CD4-positive, CD25-positive, alpha-beta regulatory T cell (primary cell): ENCODE measurements at regions not wholly inside any gene's neighbourhood (a gene's known extent, or its start where the extent isn't known, plus 50 kb on each side); places are given as distances from the start of the nearest gene placed in this dataset.
A peak's percentile ranks its signal among the peaks of the same experiment; 100 is the strongest.
"Not testable (repeated sequence)": the region's sequence is repeated elsewhere in the genome, so short reads cannot be mapped to it uniquely, and the experiment has no call there.

Experiments used
- ATAC-seq, 2 donors: fragments of 150-1000 bp; cut with Tn5 transposase; one replicate each; pipeline ENCODE4 v1.10.0; 2021; ENCODE audit warnings: low read depth in 2 of 2, moderate number of reproducible peaks in 2 of 2, moderate library complexity in 1 of 2
- DNase-seq, 3 donors: peaks; one replicate each; pipeline versions ENCODE4 v3.0.0 to v3.0.0-alpha.2; 2012 to 2022; ENCODE audit warnings: mixed read lengths in 1 of 3
- H3K27ac ChIP-seq: one replicate; pipeline ENCODE4 v1.7.0; 2013; ENCODE audit warnings: mild to moderate bottlenecking, low read length; ENCODE audit not compliant: insufficient read depth, poor library complexity, severe bottlenecking
- H3K27me3 ChIP-seq: one replicate; pipeline ENCODE4 v1.7.0; 2013; ENCODE audit warnings: low read length; ENCODE audit not compliant: control insufficient read depth, insufficient read depth
- H3K36me3 ChIP-seq: one replicate; pipeline ENCODE4 v1.7.0; 2013; ENCODE audit warnings: mild to moderate bottlenecking, low read length, moderate library complexity; ENCODE audit not compliant: control insufficient read depth, insufficient read depth
- H3K4me1 ChIP-seq: 2 replicates; pipeline ENCODE4 v1.7.0; 2013; ENCODE audit warnings: mild to moderate bottlenecking, low read length; ENCODE audit not compliant: insufficient read depth, control insufficient read depth, poor library complexity, severe bottlenecking
- H3K4me3 ChIP-seq: one replicate; pipeline ENCODE4 v1.7.0; 2013; ENCODE audit warnings: low read depth, mild to moderate bottlenecking, low read length, moderate library complexity
- H3K9me3 ChIP-seq, 2 experiments: 1 replicate in 1 of 2; 2 replicates in 1 of 2; pipeline ENCODE4 v1.7.0; 2013; ENCODE audit warnings: low read length in 2 of 2, mild to moderate bottlenecking in 1 of 2, moderate library complexity in 1 of 2; ENCODE audit not compliant: control insufficient read depth in 2 of 2
- H3K27ac Mint-ChIP-seq, 3 donors: one replicate each; pipeline ENCODE4 v1.8.0; 2020 to 2022; ENCODE audit warnings: mild to moderate bottlenecking in 3 of 3, mixed read lengths in 3 of 3, moderate library complexity in 2 of 3
- H3K27me3 Mint-ChIP-seq: one replicate; pipeline ENCODE4 v1.8.0; 2022; ENCODE audit warnings: mild to moderate bottlenecking, mixed read lengths
- H3K36me3 Mint-ChIP-seq: one replicate; pipeline ENCODE4 v1.8.0; 2020; ENCODE audit warnings: mixed read lengths
- H3K4me1 Mint-ChIP-seq, 4 donors: one replicate each; pipeline ENCODE4 v1.8.0; 2020 to 2022; ENCODE audit warnings: mixed read lengths in 4 of 4, mild to moderate bottlenecking in 1 of 4
- H3K4me3 Mint-ChIP-seq, 4 donors: one replicate each; pipeline ENCODE4 v1.8.0; 2020 to 2022; ENCODE audit warnings: mild to moderate bottlenecking in 4 of 4, mixed read lengths in 4 of 4, moderate library complexity in 3 of 4
- H3K9me3 Mint-ChIP-seq, 7 donors: one replicate each; pipeline ENCODE4 v1.8.0; 2020 to 2022; ENCODE audit warnings: mixed read lengths in 7 of 7, mild to moderate bottlenecking in 3 of 7, moderate library complexity in 2 of 7

DNA sequence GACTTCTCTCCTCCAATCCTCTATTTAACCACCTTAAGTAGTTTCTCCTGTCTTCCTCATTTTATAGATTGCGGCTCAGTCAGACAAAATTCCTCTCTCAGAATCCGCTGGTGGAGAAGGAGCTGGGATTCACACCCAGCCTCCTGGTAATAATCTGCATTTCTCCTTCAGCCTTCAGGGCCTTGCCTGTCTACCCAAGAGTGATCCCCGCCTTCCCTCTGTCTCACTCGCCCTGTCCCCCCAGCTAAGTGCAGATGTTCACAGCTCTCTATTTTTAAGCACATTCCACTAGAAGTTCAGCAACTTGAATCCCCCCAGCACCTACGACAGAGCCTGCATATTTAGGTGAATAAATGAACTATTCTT, 212.5 kb upstream of the HAAO start:
- Mint-ChIP-seq H3K27me3 (peaks cover 6% of the 10 kb centered on the region), H3K36me3 (peaks cover 10% of the 10 kb centered on the region), H3K9me3 (peaks cover 0 to 8% (median 3%) of the 10 kb centered on the region in 7 donors), H3K4me3 (peak overlapping the region in 1 of 4 donors; percentile 15), H3K4me1 (no peaks in the 10 kb centered on the region), H3K27ac (no peak overlapping the region)
- Histone ChIP-seq H3K27ac (no peak overlapping the region), H3K9me3 (no peaks in the 10 kb centered on the region), H3K36me3 (no peaks in the 10 kb centered on the region), H3K4me1 (no peaks in the 10 kb centered on the region), H3K4me3 (no peak overlapping the region), H3K27me3 (no peaks in the 10 kb centered on the region)
- DNase-seq (no peak), ATAC-seq (no peak)

DNA sequence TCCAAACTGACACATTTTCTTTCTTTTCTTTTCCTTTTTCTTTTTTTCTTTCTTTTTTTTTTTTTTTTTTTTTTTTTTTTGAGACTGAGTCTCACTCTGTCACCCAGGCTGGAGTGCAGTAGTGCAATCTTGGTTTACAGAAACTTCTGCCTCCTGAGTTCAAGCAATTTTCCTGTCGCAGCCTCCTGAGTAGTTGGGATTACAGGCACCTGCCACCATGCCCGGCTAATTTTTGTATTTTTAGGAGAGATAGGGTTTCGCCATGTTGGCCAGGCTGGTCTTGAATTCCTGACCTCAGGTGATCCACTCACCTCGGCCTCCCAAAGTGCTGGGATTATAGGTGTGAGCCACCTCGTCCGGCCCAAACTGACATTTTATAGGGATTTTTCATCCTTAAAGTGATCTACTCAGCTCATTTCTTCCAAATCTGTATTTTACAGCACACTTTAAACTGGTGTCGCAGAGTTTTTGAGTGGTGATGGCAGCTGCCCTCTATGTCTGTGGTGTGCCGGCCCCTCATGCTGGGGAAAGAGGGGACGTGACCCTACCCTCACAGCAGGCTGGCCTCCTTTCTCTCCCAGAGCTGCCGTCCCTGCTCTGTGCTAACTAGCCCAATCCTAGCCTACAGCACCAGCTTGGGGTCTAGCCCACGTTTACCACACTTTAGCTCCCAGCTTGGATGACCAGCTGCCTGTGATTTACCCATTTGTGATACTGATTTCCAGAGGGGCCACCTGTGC, 211.9 kb upstream of the HAAO start:
- H3K4me3 ChIP-seq, DNase-seq, H3K4me1 ChIP-seq, ATAC-seq, H3K27ac Mint-ChIP-seq, H3K36me3 ChIP-seq, H3K27me3 ChIP-seq, H3K27ac ChIP-seq, H3K27me3 Mint-ChIP-seq, H3K4me1 Mint-ChIP-seq, H3K4me3 Mint-ChIP-seq, H3K9me3 Mint-ChIP-seq, H3K9me3 ChIP-seq: not testable (repeated sequence)
- peaks cover 10% of the 10 kb centered on the region for H3K36me3 Mint-ChIP-seq

DNA sequence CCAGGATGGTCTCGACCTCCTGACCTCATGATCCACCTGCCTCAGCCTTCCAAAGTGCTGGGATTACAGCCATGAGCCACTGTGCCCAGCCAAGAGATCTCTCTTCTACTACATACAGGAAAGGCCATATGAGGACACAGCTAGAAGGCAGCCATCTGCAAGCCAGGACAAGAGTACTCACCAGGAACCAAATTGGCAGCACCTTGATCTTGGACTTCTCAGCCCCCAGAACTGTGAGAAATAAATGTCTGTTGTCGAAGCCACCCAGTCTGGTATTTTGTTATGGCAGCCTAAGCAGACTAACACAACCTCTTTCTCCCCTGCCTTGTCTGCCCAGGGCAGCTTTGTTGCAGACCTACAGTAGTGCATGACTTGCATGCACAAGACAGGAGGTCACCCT, 211.3 kb upstream of the HAAO start:
- H3K9me3 Mint-ChIP-seq, result peaks cover 0 to 8% (median 1%) of the 10 kb centered on the region in 7 donors
- H3K4me3 Mint-ChIP-seq, result no peak overlapping the region
- no peak overlapping the region for H3K27ac Mint-ChIP-seq

DNA sequence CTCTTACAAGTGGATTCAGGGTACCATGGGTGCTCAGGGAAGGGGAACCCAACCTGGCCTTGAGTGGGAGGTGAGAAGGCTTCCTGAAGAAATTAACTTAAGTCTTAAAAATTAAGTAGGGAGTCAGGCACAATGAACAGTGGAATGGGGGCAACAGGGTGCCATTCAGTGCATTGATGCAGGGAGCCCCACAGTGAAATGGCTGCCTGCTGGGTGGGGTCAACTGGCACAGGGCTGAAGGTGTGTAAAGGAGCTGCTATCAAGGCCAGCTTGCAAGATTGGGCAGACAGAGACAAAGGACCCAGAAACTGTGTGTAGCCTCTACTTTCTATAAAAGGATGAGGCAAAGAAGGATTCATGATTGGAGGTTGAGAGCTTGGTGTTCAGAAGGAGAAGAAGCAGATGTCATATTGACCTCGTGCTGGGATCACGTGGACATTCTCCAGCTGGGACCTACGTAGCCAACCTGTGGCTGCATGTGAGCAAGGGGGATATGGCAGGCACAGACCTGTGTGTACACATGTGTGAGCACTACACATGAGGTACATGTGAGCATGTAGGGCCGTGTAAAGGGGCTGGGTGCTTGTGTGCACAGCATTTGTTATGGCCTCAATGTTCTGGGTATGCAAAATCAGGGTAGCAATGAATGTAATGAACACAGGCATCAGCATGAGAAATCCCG, 209.5 kb upstream of the HAAO start:
- no peaks in the 10 kb centered on the region for H3K4me1 ChIP-seq
- H3K36me3 ChIP-seq, result no peaks in the 10 kb centered on the region
- H3K27me3 Mint-ChIP-seq, result peaks cover 5% of the 10 kb centered on the region
- H3K4me1 Mint-ChIP-seq, result no peaks in the 10 kb centered on the region
- H3K4me3 ChIP-seq, result no peak overlapping the region
- no peaks in the 10 kb centered on the region for H3K27me3 ChIP-seq
- H3K27ac Mint-ChIP-seq, result no peak overlapping the region
- DNase-seq (no peak), ATAC-seq (no peak)
- H3K9me3 Mint-ChIP-seq, result peaks cover 0 to 3% (median 0%) of the 10 kb centered on the region in 7 donors
- H3K27ac ChIP-seq, result no peak overlapping the region
- no peaks in the 10 kb centered on the region for H3K36me3 Mint-ChIP-seq
- H3K4me3 Mint-ChIP-seq, result no peak overlapping the region
- no peaks in the 10 kb centered on the region for H3K9me3 ChIP-seq

More for the DNA sequence above, 211.3 kb upstream of the HAAO start:
- H3K4me3 ChIP-seq, result no peak overlapping the region
- Mint-ChIP-seq H3K4me1 (no peaks in the 10 kb centered on the region), H3K27me3 (peaks cover 7% of the 10 kb centered on the region), H3K36me3 (peaks cover 10% of the 10 kb centered on the region)
- H3K27ac ChIP-seq, result no peak overlapping the region
- H3K27me3 ChIP-seq, result no peaks in the 10 kb centered on the region
- DNase-seq (no peak), ATAC-seq (no peak)
- H3K9me3 ChIP-seq, result no peaks in the 10 kb centered on the region
- H3K36me3 ChIP-seq, result no peaks in the 10 kb centered on the region
- H3K4me1 ChIP-seq, result no peaks in the 10 kb centered on the region

DNA sequence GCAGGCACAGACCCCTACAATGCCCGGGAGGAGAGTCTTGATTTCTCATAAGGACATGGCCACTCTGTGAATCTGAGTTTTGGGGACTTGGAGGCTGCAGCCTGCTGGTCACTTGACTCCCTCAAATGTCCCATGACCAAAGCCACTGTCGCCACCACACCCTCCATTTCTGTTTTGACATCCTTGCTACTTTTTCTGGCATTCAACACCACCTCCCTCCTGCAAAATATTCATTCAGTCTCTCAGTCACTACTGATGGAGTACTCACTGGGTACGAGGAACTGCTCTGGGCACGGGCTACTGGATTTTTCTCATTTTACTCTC, 208.6 kb upstream of the HAAO start:
- Mint-ChIP-seq H3K4me3 (no peak overlapping the region), H3K27ac (no peak overlapping the region), H3K27me3 (peaks cover 9% of the 10 kb centered on the region), H3K9me3 (peaks cover 0 to 2% (median 0%) of the 10 kb centered on the region in 7 donors), H3K36me3 (no peaks in the 10 kb centered on the region), H3K4me1 (no peaks in the 10 kb centered on the region)
- Histone ChIP-seq H3K9me3 (peaks cover 0 to 2% of the 10 kb centered on the region in 2 experiments), H3K36me3 (no peaks in the 10 kb centered on the region), H3K27ac (no peak overlapping the region), H3K4me1 (no peaks in the 10 kb centered on the region), H3K27me3 (no peaks in the 10 kb centered on the region), H3K4me3 (no peak overlapping the region)
- ATAC-seq (no peak), DNase-seq (no peak)

DNA sequence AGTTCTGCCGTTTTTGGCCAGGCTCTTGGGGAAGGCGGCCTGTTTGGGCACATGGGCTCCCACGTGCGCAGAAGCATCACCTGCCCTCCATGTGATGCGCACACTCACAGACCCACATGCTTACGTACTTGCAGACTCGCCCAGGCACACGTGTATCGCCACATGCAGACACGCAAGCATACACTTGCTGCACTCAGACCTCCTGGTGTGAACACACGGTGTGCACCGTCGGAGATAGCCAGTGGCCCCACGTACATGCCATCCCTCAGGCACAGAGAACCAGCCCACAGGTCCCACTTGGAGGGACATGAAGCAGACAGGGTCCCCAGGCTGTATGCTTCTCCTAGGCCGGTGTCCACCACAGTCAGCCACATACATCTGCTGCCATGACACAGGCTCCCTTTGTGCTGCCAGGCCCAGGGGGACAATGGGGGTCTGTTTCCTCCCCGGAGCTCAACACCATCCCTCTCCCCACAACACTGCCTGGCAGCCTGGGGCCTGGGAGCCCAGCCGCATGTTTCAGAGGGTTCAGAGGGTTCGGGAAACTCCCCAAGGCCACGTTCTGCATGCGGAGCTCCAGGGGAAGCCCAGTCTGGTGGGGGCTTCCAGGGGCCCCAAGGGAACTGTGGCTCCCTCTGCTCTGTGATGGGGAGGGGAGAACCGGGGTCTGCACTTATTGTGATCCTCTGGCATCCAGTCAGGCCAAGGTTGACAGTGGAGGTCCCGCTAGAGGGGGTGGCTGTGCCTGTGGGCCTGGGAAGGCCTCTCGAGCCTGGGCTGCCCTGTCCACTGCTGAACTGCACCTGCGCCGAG, 208.1 kb upstream of the HAAO start:
- Mint-ChIP-seq H3K27me3 (peaks cover 9% of the 10 kb centered on the region), H3K27ac (no peak overlapping the region), H3K4me3 (no peak overlapping the region), H3K36me3 (no peaks in the 10 kb centered on the region), H3K9me3 (peaks cover 0 to 5% (median 2%) of the 10 kb centered on the region in 7 donors), H3K4me1 (no peaks in the 10 kb centered on the region)
- no peak for DNase-seq
- peaks cover 0 to 4% of the 10 kb centered on the region in 2 experiments for H3K9me3 ChIP-seq
- H3K27me3 ChIP-seq, result no peaks in the 10 kb centered on the region
- no peak overlapping the region for H3K4me3 ChIP-seq
- ATAC-seq, result no peak
- no peaks in the 10 kb centered on the region for H3K36me3 ChIP-seq
- no peaks in the 10 kb centered on the region for H3K4me1 ChIP-seq
- no peak overlapping the region for H3K27ac ChIP-seq

DNA sequence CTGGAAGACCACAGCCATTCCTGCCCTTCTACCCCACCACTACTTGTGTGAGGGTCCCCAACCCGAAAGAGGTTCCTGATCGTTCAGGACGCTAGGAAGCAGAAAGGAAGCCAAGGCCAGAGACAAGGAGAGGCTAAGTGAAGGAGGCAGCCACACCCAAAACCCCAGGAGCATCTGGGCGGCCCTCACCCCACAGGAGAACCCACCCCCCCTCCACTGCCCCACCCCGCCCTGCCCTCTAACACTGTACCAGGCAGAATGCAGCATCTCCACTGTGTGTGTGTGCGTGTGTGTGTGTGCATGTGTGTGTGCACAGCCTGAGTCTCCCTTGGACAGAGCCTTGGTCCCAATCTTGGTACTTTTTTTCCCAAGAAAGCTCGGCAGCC, 207.5 kb upstream of the HAAO start:
- Mint-ChIP-seq H3K36me3 (no peaks in the 10 kb centered on the region), H3K4me1 (no peaks in the 10 kb centered on the region), H3K27ac (no peak overlapping the region), H3K4me3 (no peak overlapping the region), H3K9me3 (peaks cover 0 to 5% (median 2%) of the 10 kb centered on the region in 7 donors), H3K27me3 (peaks cover 9% of the 10 kb centered on the region)
- H3K4me1 ChIP-seq, result no peaks in the 10 kb centered on the region
- no peaks in the 10 kb centered on the region for H3K27me3 ChIP-seq
- H3K27ac ChIP-seq, result no peak overlapping the region
- H3K36me3 ChIP-seq, result no peaks in the 10 kb centered on the region
- H3K4me3 ChIP-seq, result no peak overlapping the region
- ATAC-seq, result no peak
- H3K9me3 ChIP-seq, result peaks cover 0 to 5% of the 10 kb centered on the region in 2 experiments
- DNase-seq, result no peak
